ENCODE measurements at regions not wholly inside any gene's neighbourhood (a gene's known extent, or its start where the extent isn't known, plus 50 kb on each side); places are given as distances from the start of the nearest gene placed in this dataset.

DNA sequence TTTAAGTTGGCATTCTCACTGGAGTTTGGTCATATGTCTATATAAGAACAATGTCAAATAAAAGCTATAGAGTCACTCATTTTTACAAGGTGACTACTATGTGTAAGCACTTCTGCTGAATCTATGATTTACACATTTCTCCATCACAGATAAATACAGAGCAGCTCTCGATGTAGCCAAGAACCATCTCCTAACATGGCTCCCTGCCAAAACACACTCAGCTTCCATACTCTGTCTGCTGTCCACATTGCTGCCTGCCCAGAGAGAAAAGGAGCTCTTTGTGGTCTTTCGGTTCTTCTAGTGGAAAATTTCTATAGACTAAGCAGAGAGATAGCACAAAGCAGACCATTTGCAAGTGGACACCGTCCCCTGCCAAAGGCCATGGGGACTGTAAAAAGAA lies 190.9 kb upstream of the KLF12 start:
- no peak overlapping the region for H3K27ac ChIP-seq
- peak; percentile 22 for DNase-seq (ENCODE audit: low spot score)
- H3K4me3 ChIP-seq, result no peak overlapping the region
- WGBS, result 11% methylated on average over 3 of the region's 3 CpGs
- H3K4me1 ChIP-seq (replicated peaks), result no peaks in the 10 kb centered on the region
- H3K36me3 ChIP-seq, result no peaks in the 10 kb centered on the region
- TF ChIP-seq, protein P1, sequence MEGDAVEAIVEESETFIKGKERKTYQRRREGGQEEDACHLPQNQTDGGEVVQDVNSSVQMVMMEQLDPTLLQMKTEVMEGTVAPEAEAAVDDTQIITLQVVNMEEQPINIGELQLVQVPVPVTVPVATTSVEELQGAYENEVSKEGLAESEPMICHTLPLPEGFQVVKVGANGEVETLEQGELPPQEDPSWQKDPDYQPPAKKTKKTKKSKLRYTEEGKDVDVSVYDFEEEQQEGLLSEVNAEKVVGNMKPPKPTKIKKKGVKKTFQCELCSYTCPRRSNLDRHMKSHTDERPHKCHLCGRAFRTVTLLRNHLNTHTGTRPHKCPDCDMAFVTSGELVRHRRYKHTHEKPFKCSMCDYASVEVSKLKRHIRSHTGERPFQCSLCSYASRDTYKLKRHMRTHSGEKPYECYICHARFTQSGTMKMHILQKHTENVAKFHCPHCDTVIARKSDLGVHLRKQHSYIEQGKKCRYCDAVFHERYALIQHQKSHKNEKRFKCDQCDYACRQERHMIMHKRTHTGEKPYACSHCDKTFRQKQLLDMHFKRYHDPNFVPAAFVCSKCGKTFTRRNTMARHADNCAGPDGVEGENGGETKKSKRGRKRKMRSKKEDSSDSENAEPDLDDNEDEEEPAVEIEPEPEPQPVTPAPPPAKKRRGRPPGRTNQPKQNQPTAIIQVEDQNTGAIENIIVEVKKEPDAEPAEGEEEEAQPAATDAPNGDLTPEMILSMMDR (IDR thresholded peaks at IDR 0.05), result no peak
- no peak for TF ChIP-seq POLR2AphosphoS5 (IDR thresholded peaks at IDR 0.05)
- no peaks in the 10 kb centered on the region for H3K9me3 ChIP-seq
- intact Hi-C loops (cut with DNase I), result no loop called here
- H3K27me3 ChIP-seq (replicated peaks; ENCODE audit: insufficient read depth), result peaks cover 2% of the 10 kb centered on the region

DNA sequence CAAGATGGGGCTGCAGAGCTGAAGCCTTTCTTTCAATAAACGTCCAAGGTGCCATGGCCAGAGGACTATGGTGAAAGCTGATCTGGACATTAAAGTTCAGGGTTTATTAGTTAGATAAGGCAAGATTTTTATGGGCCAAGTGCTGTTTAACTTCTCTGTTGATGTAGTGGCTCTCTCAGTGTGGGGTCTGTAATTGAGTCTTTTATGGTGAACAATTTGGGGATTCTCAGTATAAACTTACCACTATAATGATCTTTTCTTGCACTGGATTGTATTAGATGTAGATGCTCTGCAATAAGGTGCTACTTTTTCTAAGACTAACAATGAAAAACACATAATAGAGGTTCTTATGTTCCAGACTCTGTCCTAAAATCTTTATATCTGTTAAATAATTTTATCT lies 190.1 kb upstream of the KLF12 start:
- Histone ChIP-seq H3K4me1 (replicated peaks) (no peaks in the 10 kb centered on the region), H3K9me3 (no peaks in the 10 kb centered on the region), H3K4me3 (no peak overlapping the region), H3K27ac (no peak overlapping the region), H3K27me3 (replicated peaks; ENCODE audit: insufficient read depth) (peaks cover 2% of the 10 kb centered on the region), H3K36me3 (no peaks in the 10 kb centered on the region)
- intact Hi-C loops (cut with DNase I), result no loop called here
- TF ChIP-seq, protein P1 (IDR thresholded peaks at IDR 0.05), result no peak
- TF ChIP-seq POLR2A (IDR thresholded peaks at IDR 0.05) (no peak), POLR2AphosphoS5 (IDR thresholded peaks at IDR 0.05) (no peak)
- DNase-seq (ENCODE audit: low spot score), result no peak
- WGBS, result 43% methylated on average over 1 of the region's 1 CpG

DNA sequence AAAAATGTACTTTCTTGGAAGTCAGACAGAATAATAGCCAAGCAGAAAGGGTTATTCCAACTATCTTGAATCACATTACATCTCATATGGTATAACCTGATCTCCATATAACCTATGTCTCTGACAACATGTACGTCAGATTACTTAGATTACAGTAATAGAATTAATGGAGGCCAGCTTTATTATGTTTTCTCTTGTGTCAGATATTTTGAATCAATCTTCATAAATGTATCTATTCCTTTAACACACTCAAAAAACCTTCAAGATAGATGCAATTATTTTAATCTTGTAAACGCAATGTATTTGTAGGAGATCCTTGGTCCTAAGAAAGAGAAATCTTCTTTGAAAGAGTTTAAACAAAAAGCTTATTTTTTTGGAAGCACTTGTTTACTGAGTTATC lies 188.4 kb upstream of the KLF12 start:
- no peak for TF ChIP-seq POLR2AphosphoS5 (IDR thresholded peaks at IDR 0.05)
- TF ChIP-seq, protein P1 (IDR thresholded peaks at IDR 0.05), result no peak
- no peak for TF ChIP-seq POLR2A (IDR thresholded peaks at IDR 0.05)
- Histone ChIP-seq H3K27me3 (replicated peaks; ENCODE audit: insufficient read depth) (peaks cover 2% of the 10 kb centered on the region), H3K36me3 (no peaks in the 10 kb centered on the region), H3K4me1 (replicated peaks) (no peaks in the 10 kb centered on the region), H3K4me3 (no peak overlapping the region), H3K27ac (no peak overlapping the region), H3K9me3 (no peaks in the 10 kb centered on the region)
- intact Hi-C loops (cut with DNase I), result no loop called here
- 100% methylated on average over 2 of the region's 2 CpGs for WGBS
- no peak for DNase-seq (ENCODE audit: low spot score)

DNA sequence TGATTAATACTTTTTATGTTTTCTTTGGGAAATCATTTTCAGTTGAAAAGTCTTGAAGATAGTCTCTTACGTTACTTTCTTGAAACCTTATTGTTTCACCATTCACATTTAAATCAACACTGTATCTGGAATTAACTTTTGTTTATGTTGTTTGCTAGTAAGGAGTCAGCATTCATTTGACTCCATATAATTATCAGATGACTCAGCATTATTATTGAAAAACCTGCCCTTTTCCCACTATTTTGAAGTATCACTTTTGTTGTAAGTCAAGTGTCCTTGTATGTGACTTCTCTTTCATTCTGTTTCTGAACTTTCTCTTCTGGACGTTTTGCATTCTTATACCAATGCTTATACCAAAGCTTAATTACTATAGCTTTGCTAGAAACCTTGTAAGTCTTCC lies 186.1 kb upstream of the KLF12 start:
- no peak overlapping the region for H3K4me3 ChIP-seq
- WGBS, result 76% methylated on average over 2 of the region's 2 CpGs
- no peak for DNase-seq (ENCODE audit: low spot score)
- no peaks in the 10 kb centered on the region for H3K9me3 ChIP-seq
- no peaks in the 10 kb centered on the region for H3K4me1 ChIP-seq (replicated peaks)
- intact Hi-C loops (cut with DNase I), result no loop called here
- H3K27ac ChIP-seq, result no peak overlapping the region
- TF ChIP-seq, protein P1 (IDR thresholded peaks at IDR 0.05), result no peak
- TF ChIP-seq POLR2AphosphoS5 (IDR thresholded peaks at IDR 0.05) (no peak), POLR2A (IDR thresholded peaks at IDR 0.05) (no peak)
- peaks cover 2% of the 10 kb centered on the region for H3K27me3 ChIP-seq (replicated peaks; ENCODE audit: insufficient read depth)
- no peaks in the 10 kb centered on the region for H3K36me3 ChIP-seq

DNA sequence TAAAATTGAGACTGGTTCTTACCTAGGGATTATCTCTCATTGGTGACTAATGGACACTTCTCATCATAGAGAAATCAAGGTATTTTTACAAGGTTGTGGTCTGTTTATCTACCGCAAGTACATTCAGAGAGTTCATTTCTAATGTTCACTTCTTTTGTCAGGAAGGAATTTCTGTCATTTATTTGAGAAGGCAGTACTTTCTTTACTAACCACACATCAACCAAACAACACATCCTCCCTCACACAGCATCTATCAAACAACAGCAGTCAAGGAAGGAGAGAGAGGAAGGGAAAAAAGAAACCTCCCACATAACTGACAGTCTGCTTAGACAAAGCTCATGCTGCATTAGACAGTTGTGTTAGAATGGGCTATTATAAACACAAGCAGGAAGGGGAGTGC lies 182.3 kb upstream of the KLF12 start:
- Histone ChIP-seq H3K36me3 (no peaks in the 10 kb centered on the region), H3K4me3 (no peak overlapping the region), H3K27ac (no peak overlapping the region), H3K9me3 (no peaks in the 10 kb centered on the region), H3K4me1 (replicated peaks) (no peaks in the 10 kb centered on the region), H3K27me3 (replicated peaks; ENCODE audit: insufficient read depth) (no peaks in the 10 kb centered on the region)
- TF ChIP-seq, protein P1 (IDR thresholded peaks at IDR 0.05), result no peak
- TF ChIP-seq POLR2AphosphoS5 (IDR thresholded peaks at IDR 0.05) (no peak), POLR2A (IDR thresholded peaks at IDR 0.05) (no peak)
- 35% methylated on average over 1 of the region's 1 CpG for WGBS
- intact Hi-C loops (cut with DNase I), result no loop called here
- no peak for DNase-seq (ENCODE audit: low spot score)
